ENCODE measurements at regions not wholly inside any gene's neighbourhood (a gene's known extent, or its start where the extent isn't known, plus 50 kb on each side); places are given as distances from the start of the nearest gene placed in this dataset.
"Not testable (repeated sequence)": the region's sequence is repeated elsewhere in the genome, so short reads cannot be mapped to it uniquely, and the experiment has no call there.

GRCh38 chr1:87404296-87404695 is 75.6 kb downstream of the LMO4 start:
- ChIA-PET POLR2A (no interaction called here), CTCF (interaction anchor here (1.0 to 1.4 kb wide), 3 partner anchors 12 to 24 kb away, joined by 3 to 4 read pairs (median 3); no protein-coding TSS in a partner anchor)
- TF ChIP-seq CTCF (IDR thresholded peaks at IDR 0.05; ENCODE audit: control extremely low read depth, extremely low read depth, low read depth, missing control alignments): no peak
- DNase-seq (ENCODE audit: extremely low spot score): no peak

GRCh38 chr1:87408665-87409248 is 80.1 kb downstream of the LMO4 start:
- no peak for DNase-seq (ENCODE audit: extremely low spot score)
- TF ChIP-seq CTCF (IDR thresholded peaks at IDR 0.05; ENCODE audit: control extremely low read depth, extremely low read depth, low read depth, missing control alignments): no peak
- POLR2A ChIA-PET: no interaction called here
- CTCF ChIA-PET: interaction anchor here (0.8 to 1.3 kb wide), 3 partner anchors 10 to 25 kb away, joined by 3 to 4 read pairs (median 3); no protein-coding TSS in a partner anchor

GRCh38 chr1:87410776-87411480 is 82.2 kb downstream of the LMO4 start:
- TF ChIP-seq CTCF (IDR thresholded peaks at IDR 0.05; ENCODE audit: control extremely low read depth, extremely low read depth, low read depth, missing control alignments): no peak
- POLR2A ChIA-PET: no interaction called here
- DNase-seq (ENCODE audit: extremely low spot score): no peak
- CTCF ChIA-PET: interaction anchor here (1.1 kb wide), 1 partner anchor 23 kb away, joined by 3 read pairs; no protein-coding TSS in a partner anchor

- POLR2A ChIA-PET; DNase-seq (ENCODE audit: extremely low spot score); CTCF ChIA-PET: not testable (repeated sequence)
These were observed 85.2 kb downstream of the LMO4 start for GRCh38 chr1:87413846-87414245.

- TF ChIP-seq CTCF (IDR thresholded peaks at IDR 0.05; ENCODE audit: control extremely low read depth, extremely low read depth, low read depth, missing control alignments): no peak
- POLR2A ChIA-PET: no interaction called here
- no peak for DNase-seq (ENCODE audit: extremely low spot score)
These were observed 89.4 kb downstream of the LMO4 start for GRCh38 chr1:87418048-87418447.

GRCh38 chr1:87421809-87422208 is 93.1 kb downstream of the LMO4 start:
- ChIA-PET POLR2A (no interaction called here), CTCF (interaction anchor here (1.2 kb wide), 1 partner anchor 38 kb away, joined by 3 read pairs; no protein-coding TSS in a partner anchor)
- no peak for DNase-seq (ENCODE audit: extremely low spot score)
- TF ChIP-seq CTCF (IDR thresholded peaks at IDR 0.05; ENCODE audit: control extremely low read depth, extremely low read depth, low read depth, missing control alignments): no peak

More at GRCh38 chr1:87418048-87418447, 89.4 kb downstream of the LMO4 start:
- CTCF ChIA-PET: no interaction called here

- TF ChIP-seq CTCF (IDR thresholded peaks at IDR 0.05; ENCODE audit: control extremely low read depth, extremely low read depth, low read depth, missing control alignments): no peak
- ChIA-PET CTCF (interaction anchor here (1.5 kb wide), 1 partner anchor 99 kb away, joined by 3 read pairs; no protein-coding TSS in a partner anchor), POLR2A (interaction anchor here (0.5 kb wide), 1 partner anchor 580 kb away, joined by 3 read pairs; no protein-coding TSS in a partner anchor)
- DNase-seq (ENCODE audit: extremely low spot score): no peak
These were observed 95.9 kb downstream of the LMO4 start for GRCh38 chr1:87424541-87424940.

All from GM10248 (cell line).